Vagina (tissue), 2 donors: ENCODE measurements at regions not wholly inside any gene's neighbourhood (a gene's known extent, or its start where the extent isn't known, plus 50 kb on each side); places are given as distances from the start of the nearest gene placed in this dataset.

Source experiments
- POLR2A ChIP-seq, 2 donors: fragments of 450-650 bp; IDR thresholded peaks; one replicate each; pipeline ENCODE4 v1.6.1; 2017; ENCODE audit warnings: antibody characterized with exemption in 2 of 2, mild to moderate bottlenecking in 2 of 2, moderate library complexity in 2 of 2
- POLR2AphosphoS5 ChIP-seq, 2 donors: sonication (generic); formaldehyde crosslinking; IDR thresholded peaks; one replicate each; pipeline ENCODE4 v1.9.0; 2017; ENCODE audit warnings: antibody characterized with exemption in 2 of 2, mild to moderate bottlenecking in 2 of 2, low read depth in 1 of 2; ENCODE audit not compliant: insufficient read depth in 1 of 2
- TF ChIP-seq, protein P1 (sequence below), 3 experiments: fragments of 450-650 bp in 2 of 3; fragments of 200-600 bp in 1 of 3; sonication (generic) in 1 of 3; IDR thresholded peaks; one replicate each; pipeline ENCODE4 v1.5.1; 2017 to 2019; ENCODE audit warnings: antibody characterized with exemption in 3 of 3, mild to moderate bottlenecking in 2 of 3, moderate library complexity in 2 of 3

DNA sequence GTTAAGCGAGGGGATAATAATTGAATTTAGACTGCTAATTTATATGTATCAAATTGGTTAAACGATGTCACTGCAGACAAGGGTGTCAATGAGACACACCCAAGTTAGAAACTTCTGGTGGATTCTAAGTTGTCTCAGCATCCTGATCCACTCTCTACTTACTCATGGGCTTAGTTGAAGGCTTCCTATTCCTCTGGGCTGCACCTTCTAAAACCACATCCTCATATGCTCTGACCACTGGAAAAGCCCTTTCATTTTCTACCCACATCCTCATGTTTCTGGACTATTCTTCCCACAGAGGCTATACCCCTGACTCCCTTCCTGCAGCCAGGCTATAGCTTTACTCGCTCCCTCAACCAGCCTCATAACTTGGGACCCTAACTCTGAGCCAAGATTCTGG, 493.8 kb downstream of the VRK1 start:
- TF ChIP-seq, protein P1, sequence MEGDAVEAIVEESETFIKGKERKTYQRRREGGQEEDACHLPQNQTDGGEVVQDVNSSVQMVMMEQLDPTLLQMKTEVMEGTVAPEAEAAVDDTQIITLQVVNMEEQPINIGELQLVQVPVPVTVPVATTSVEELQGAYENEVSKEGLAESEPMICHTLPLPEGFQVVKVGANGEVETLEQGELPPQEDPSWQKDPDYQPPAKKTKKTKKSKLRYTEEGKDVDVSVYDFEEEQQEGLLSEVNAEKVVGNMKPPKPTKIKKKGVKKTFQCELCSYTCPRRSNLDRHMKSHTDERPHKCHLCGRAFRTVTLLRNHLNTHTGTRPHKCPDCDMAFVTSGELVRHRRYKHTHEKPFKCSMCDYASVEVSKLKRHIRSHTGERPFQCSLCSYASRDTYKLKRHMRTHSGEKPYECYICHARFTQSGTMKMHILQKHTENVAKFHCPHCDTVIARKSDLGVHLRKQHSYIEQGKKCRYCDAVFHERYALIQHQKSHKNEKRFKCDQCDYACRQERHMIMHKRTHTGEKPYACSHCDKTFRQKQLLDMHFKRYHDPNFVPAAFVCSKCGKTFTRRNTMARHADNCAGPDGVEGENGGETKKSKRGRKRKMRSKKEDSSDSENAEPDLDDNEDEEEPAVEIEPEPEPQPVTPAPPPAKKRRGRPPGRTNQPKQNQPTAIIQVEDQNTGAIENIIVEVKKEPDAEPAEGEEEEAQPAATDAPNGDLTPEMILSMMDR (IDR thresholded peaks at IDR 0.05), result no peak
- no peak for TF ChIP-seq POLR2A (IDR thresholded peaks at IDR 0.05)
- TF ChIP-seq POLR2AphosphoS5 (IDR thresholded peaks at IDR 0.05; ENCODE audit: insufficient read depth in 1 of 2, low read depth in 1 of 2), result no peak
